UCSD-AML1 (cell line): ENCODE measurements at regions not wholly inside any gene's neighbourhood (a gene's known extent, or its start where the extent isn't known, plus 50 kb on each side); places are given as distances from the start of the nearest gene placed in this dataset.
"Not testable (repeated sequence)": the region's sequence is repeated elsewhere in the genome, so short reads cannot be mapped to it uniquely, and the experiment has no call there.

ENCODE experiments used
- DNase-seq: peaks from one replicate; lab custom pipeline; 2025; ENCODE audit not compliant: unreplicated experiment; lab: John Stamatoyannopoulos, UW

GRCh38 chr2:107693604-107694003, 133.1 kb upstream of the RGPD4 start:
- DNase-seq: no peak

GRCh38 chr2:107694667-107695066, 132.0 kb upstream of the RGPD4 start:
- DNase-seq: no peak

GRCh38 chr2:107697385-107697784, 129.3 kb upstream of the RGPD4 start:
- no peak for DNase-seq

GRCh38 chr2:107698861-107699260, 127.8 kb upstream of the RGPD4 start:
- no peak for DNase-seq

- no peak for DNase-seq
These were observed 126.6 kb upstream of the RGPD4 start for GRCh38 chr2:107700073-107700472.

- no peak for DNase-seq
These were observed 114.8 kb upstream of the RGPD4 start for GRCh38 chr2:107711941-107712340.

GRCh38 chr2:107712857-107713256, 113.8 kb upstream of the RGPD4 start:
- no peak for DNase-seq

- no peak for DNase-seq
These were observed 109.0 kb upstream of the RGPD4 start for GRCh38 chr2:107717661-107718060.

- DNase-seq: no peak
These were observed 107.6 kb upstream of the RGPD4 start for GRCh38 chr2:107719141-107719540.

GRCh38 chr2:107719836-107720235, 106.9 kb upstream of the RGPD4 start:
- DNase-seq: no peak

- DNase-seq: no peak
These were observed 105.5 kb upstream of the RGPD4 start for GRCh38 chr2:107721178-107721577.

- DNase-seq: no peak
These were observed 105.1 kb upstream of the RGPD4 start for GRCh38 chr2:107721586-107721985.

- DNase-seq: not testable (repeated sequence)
These were observed 100.9 kb upstream of the RGPD4 start for GRCh38 chr2:107725824-107726223.

- DNase-seq: no peak
These were observed 99.4 kb upstream of the RGPD4 start for GRCh38 chr2:107727318-107727717.

GRCh38 chr2:107728586-107728985, 98.1 kb upstream of the RGPD4 start:
- no peak for DNase-seq

- no peak for DNase-seq
These were observed 97.3 kb upstream of the RGPD4 start for GRCh38 chr2:107729440-107729839.

GRCh38 chr2:107730898-107731297, 95.8 kb upstream of the RGPD4 start:
- DNase-seq: no peak

- no peak for DNase-seq
These were observed 95.3 kb upstream of the RGPD4 start for GRCh38 chr2:107731435-107731834.

- DNase-seq: no peak
These were observed 91.5 kb upstream of the RGPD4 start for GRCh38 chr2:107735201-107735600.

GRCh38 chr2:107737756-107738155, 88.9 kb upstream of the RGPD4 start:
- no peak for DNase-seq

GRCh38 chr2:107738266-107738665, 88.4 kb upstream of the RGPD4 start:
- no peak for DNase-seq

- no peak for DNase-seq
These were observed 86.4 kb upstream of the RGPD4 start for GRCh38 chr2:107740300-107740699.

GRCh38 chr2:107742460-107743027, 84.1 kb upstream of the RGPD4 start:
- no peak for DNase-seq

- no peak for DNase-seq
These were observed 83.4 kb upstream of the RGPD4 start for GRCh38 chr2:107743274-107743673.
